Uterus (tissue), 3 donors: ENCODE measurements at regions not wholly inside any gene's neighbourhood (a gene's known extent, or its start where the extent isn't known, plus 50 kb on each side); places are given as distances from the start of the nearest gene placed in this dataset.

ENCODE experiments used
- DNase-seq, 2 donors: peaks; one replicate each; pipeline ENCODE4 v3.0.0-alpha.2; 2019 to 2020
- H3K27ac ChIP-seq, 2 donors: fragments of 200-600 bp; sonication (generic); 1 replicate in 1 of 2; 2 replicates in 1 of 2; pipeline ENCODE4 v1.5.1; 2016 to 2018
- H3K27me3 ChIP-seq, 2 donors: fragments of 200-600 bp; sonication (generic); one replicate each; pipeline ENCODE4 v1.5.1; 2018 to 2019; ENCODE audit warnings: control low read depth in 1 of 2
- H3K36me3 ChIP-seq, 2 donors: fragments of 200-600 bp; sonication (generic); one replicate each; pipeline ENCODE4 v1.5.1; 2019; ENCODE audit warnings: control low read depth in 1 of 2
- H3K4me1 ChIP-seq, 2 donors: fragments of 200-600 bp; sonication (generic); one replicate each; pipeline ENCODE4 v1.5.1; 2018 to 2019; ENCODE audit warnings: control low read depth in 1 of 2
- H3K4me3 ChIP-seq, 2 donors: fragments of 200-600 bp; sonication (generic); 1 replicate in 1 of 2; 2 replicates in 1 of 2; pipeline ENCODE4 v1.5.1; 2018 to 2019; ENCODE audit warnings: mild to moderate bottlenecking in 1 of 2
- H3K9me3 ChIP-seq, 2 donors: fragments of 200-600 bp; sonication (generic); one replicate each; pipeline ENCODE4 v1.5.1; 2019; ENCODE audit warnings: control low read depth in 1 of 2
- CTCF ChIP-seq, 4 experiments: fragments of 200-600 bp in 2 of 4; fragments of 450-650 bp in 2 of 4; sonication (generic) in 2 of 4; IDR thresholded peaks; one replicate each; pipeline ENCODE4 v1.5.1; 2016 to 2019; ENCODE audit warnings: antibody characterized with exemption in 4 of 4, mild to moderate bottlenecking in 2 of 4, moderate library complexity in 1 of 4
- POLR2A ChIP-seq, 2 donors: fragments of 450-650 bp; IDR thresholded peaks; one replicate each; pipeline ENCODE4 v1.6.1; 2016; ENCODE audit warnings: antibody characterized with exemption in 2 of 2, mild to moderate bottlenecking in 1 of 2, moderate library complexity in 1 of 2
- intact Hi-C: fragments of 100-400 bp; cut with DNase I; formaldehyde crosslinking; loops from one replicate; pipeline ENCODE4 v1.15.1; 2023; ENCODE audit warnings: low total_unique reads
- donor health status: DM: yes; HTN: yes; CAD: no.

DNA sequence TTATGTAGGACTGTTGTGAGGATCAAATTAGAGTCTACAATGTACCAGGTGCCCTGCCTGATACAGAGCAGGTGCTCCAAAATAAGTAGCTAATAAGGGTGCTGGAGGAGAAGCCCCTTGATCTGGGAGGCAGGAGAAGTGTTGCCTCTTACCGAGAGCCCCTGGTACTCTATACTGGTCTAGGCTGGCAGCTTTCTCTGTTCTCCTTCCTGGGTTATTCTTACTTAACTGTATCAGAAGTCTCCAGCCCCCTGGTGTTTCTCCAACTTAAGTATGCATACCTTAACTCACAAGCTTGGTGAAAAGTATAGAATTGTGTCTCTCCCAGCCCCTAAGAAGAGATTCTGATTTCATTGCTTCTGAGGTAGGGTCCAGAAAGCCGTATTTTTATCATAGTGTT lies 254.9 kb downstream of the LRIG3 start:
- H3K27me3 ChIP-seq = no peaks in the 10 kb centered on the region
- no peak overlapping the region for H3K27ac ChIP-seq
- TF ChIP-seq CTCF (IDR thresholded peaks at IDR 0.05) (no peak), POLR2A (IDR thresholded peaks at IDR 0.05) (no peak)
- H3K4me3 ChIP-seq = no peak overlapping the region
- intact Hi-C loops = no loop called here
- H3K36me3 ChIP-seq = no peaks in the 10 kb centered on the region
- no peak for DNase-seq
- no peaks in the 10 kb centered on the region for H3K9me3 ChIP-seq
- no peaks in the 10 kb centered on the region for H3K4me1 ChIP-seq

GRCh38 chr12:58668233-58668632 lies 252.1 kb downstream of the LRIG3 start:
- Histone ChIP-seq H3K27ac (no peak overlapping the region), H3K27me3 (no peaks in the 10 kb centered on the region), H3K36me3 (no peaks in the 10 kb centered on the region), H3K4me3 (no peak overlapping the region), H3K4me1 (no peaks in the 10 kb centered on the region), H3K9me3 (no peaks in the 10 kb centered on the region)
- intact Hi-C loops = no loop called here
- TF ChIP-seq CTCF (IDR thresholded peaks at IDR 0.05) = no peak
- no peak for TF ChIP-seq POLR2A (IDR thresholded peaks at IDR 0.05)
- no peak for DNase-seq

DNA sequence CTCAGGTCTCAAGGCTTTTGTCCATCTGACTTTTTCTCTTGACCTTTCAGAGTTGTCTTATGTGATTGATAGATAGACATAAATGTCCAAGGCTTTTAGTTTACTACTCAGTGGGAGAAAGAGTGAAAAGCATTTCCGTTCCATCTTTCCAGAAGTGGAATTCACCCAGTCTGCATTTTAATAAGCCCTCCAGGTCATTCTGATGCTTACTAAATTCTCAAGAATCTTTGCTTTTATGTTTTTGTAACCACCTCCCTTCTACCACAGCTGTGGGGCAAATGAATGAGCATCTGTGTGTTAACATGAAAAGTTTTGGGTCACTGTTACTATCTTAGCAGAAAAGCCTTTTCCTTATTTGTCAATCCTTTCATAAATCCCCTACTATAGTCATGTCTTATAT lies 251.4 kb downstream of the LRIG3 start:
- H3K9me3 ChIP-seq = no peaks in the 10 kb centered on the region
- no peak for DNase-seq
- no peak overlapping the region for H3K4me3 ChIP-seq
- intact Hi-C loops = no loop called here
- H3K4me1 ChIP-seq = no peaks in the 10 kb centered on the region
- no peaks in the 10 kb centered on the region for H3K27me3 ChIP-seq
- no peak overlapping the region for H3K27ac ChIP-seq
- H3K36me3 ChIP-seq = no peaks in the 10 kb centered on the region
- no peak for TF ChIP-seq POLR2A (IDR thresholded peaks at IDR 0.05)
- TF ChIP-seq CTCF (IDR thresholded peaks at IDR 0.05) = no peak

DNA sequence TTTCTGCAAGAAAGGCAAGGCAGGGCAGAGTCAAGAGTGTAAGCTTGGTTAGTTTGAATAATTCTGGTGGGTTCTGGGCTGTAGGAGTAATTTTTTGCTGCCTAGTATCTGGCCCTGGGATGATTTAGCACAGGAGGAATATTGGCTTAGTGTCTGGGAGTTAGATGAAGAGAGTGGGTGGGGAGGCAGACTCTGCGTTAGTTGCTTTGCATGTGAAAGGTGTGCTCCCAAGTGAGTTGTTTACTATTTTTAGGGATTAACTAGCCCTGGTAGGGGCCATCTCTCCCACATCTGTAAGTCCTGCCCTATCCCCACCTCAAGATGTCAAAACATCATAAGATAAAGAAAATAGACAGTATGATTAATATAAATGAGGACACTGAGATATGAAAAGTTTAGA lies 249.7 kb downstream of the LRIG3 start:
- Histone ChIP-seq H3K4me1 (no peaks in the 10 kb centered on the region), H3K27ac (no peak overlapping the region), H3K9me3 (no peaks in the 10 kb centered on the region), H3K36me3 (no peaks in the 10 kb centered on the region), H3K4me3 (no peak overlapping the region), H3K27me3 (no peaks in the 10 kb centered on the region)
- TF ChIP-seq CTCF (IDR thresholded peaks at IDR 0.05) (no peak), POLR2A (IDR thresholded peaks at IDR 0.05) (no peak)
- intact Hi-C loops = no loop called here
- no peak for DNase-seq

- Histone ChIP-seq H3K4me1 (no peaks in the 10 kb centered on the region), H3K27me3 (no peaks in the 10 kb centered on the region), H3K36me3 (no peaks in the 10 kb centered on the region), H3K9me3 (no peaks in the 10 kb centered on the region), H3K27ac (no peak overlapping the region), H3K4me3 (no peak overlapping the region)
- no peak for DNase-seq
- intact Hi-C loops = no loop called here
- TF ChIP-seq CTCF (IDR thresholded peaks at IDR 0.05) (no peak), POLR2A (IDR thresholded peaks at IDR 0.05) (no peak)
Measured at GRCh38 chr12:58671196-58671595, 249.1 kb downstream of the LRIG3 start.
